Glutamatergic neuron (in vitro differentiated cells): ENCODE measurements at regions not wholly inside any gene's neighbourhood (a gene's known extent, or its start where the extent isn't known, plus 50 kb on each side); places are given as distances from the start of the nearest gene placed in this dataset.

ENCODE experiments used
- DNase-seq: peaks from one replicate; pipeline ENCODE4 v3.0.0; 2022
- H3K27ac Mint-ChIP-seq: one replicate; pipeline ENCODE4 v1.8.0; 2020; ENCODE audit warnings: mild to moderate bottlenecking, mixed read lengths, inconsistent platforms; ENCODE audit not compliant: unreplicated experiment
- H3K27me3 Mint-ChIP-seq: one replicate; pipeline ENCODE4 v1.8.0; 2020; ENCODE audit warnings: mild to moderate bottlenecking, moderate library complexity, mixed read lengths, inconsistent platforms; ENCODE audit not compliant: unreplicated experiment
- H3K36me3 Mint-ChIP-seq: one replicate; pipeline ENCODE4 v1.8.0; 2020; ENCODE audit warnings: mild to moderate bottlenecking, mixed read lengths, inconsistent platforms; ENCODE audit not compliant: unreplicated experiment
- H3K4me1 Mint-ChIP-seq: one replicate; pipeline ENCODE4 v1.8.0; 2020; ENCODE audit warnings: mild to moderate bottlenecking, low read depth, mixed read lengths, inconsistent platforms; ENCODE audit not compliant: unreplicated experiment
- H3K4me3 Mint-ChIP-seq: one replicate; pipeline ENCODE4 v1.8.0; 2020; ENCODE audit warnings: mild to moderate bottlenecking, mixed read lengths, inconsistent platforms; ENCODE audit not compliant: unreplicated experiment
- H3K9me3 Mint-ChIP-seq: one replicate; pipeline ENCODE4 v1.8.0; 2020; ENCODE audit warnings: mild to moderate bottlenecking, moderate library complexity, mixed read lengths, inconsistent platforms; ENCODE audit not compliant: unreplicated experiment
- CTCF ChIP-seq: fragments of 200-600 bp; sonication (generic); IDR thresholded peaks from one replicate; pipeline ENCODE4 v1.5.0; 2021; ENCODE audit not compliant: partially characterized antibody, unreplicated experiment

DNA sequence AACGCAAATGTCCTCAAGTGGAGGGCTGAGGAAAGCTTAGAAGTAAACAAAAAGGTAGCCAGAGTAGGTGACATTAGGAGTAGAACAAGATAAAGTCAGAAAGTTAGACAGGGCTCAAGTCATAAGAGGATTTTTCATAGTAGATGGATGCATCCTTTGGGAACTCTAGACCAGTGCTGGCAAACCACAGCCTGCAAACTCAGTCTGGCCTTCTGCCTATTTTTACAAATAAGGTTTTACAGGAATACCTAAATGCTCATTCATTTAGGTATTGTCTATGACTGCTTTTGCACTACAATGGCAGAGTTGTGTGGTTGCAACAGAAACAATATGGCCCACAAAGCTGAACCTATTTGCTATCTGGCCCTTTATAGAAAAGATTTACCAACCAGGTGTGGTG, 116.0 kb upstream of the HMHB1 start:
- Mint-ChIP-seq H3K9me3 (no peaks in the 10 kb centered on the region), H3K4me3 (no peak overlapping the region), H3K27me3 (no peaks in the 10 kb centered on the region), H3K27ac (no peak overlapping the region), H3K4me1 (no peaks in the 10 kb centered on the region), H3K36me3 (peaks cover 8% of the 10 kb centered on the region)
- no peak for TF ChIP-seq CTCF
- no peak for DNase-seq

GRCh38 chr5:143695244-143695864, 116.6 kb upstream of the HMHB1 start:
- Mint-ChIP-seq H3K4me1 (no peaks in the 10 kb centered on the region), H3K27ac (no peak overlapping the region), H3K4me3 (no peak overlapping the region), H3K9me3 (no peaks in the 10 kb centered on the region), H3K27me3 (no peaks in the 10 kb centered on the region), H3K36me3 (peaks cover 13% of the 10 kb centered on the region)
- no peak for TF ChIP-seq CTCF
- DNase-seq: no peak

DNA sequence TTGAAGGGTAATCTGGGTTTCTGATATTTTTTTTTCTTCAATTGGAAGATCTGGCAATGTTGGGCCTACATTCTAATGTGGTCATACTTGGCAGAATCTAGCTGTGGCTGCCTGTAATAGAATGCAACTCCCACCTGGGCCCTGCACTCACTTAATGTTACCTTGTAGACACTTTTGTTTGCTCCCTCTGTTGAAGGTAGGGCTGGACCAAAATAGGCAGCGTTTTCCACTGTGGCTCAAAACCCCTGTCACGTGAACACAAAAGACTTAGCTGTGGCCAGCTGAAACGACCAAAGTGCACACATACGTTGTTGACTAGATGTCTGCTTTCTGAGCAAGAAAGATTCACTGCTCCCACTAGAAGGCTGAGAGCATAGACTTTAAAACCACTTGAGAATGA, 117.6 kb upstream of the HMHB1 start:
- Mint-ChIP-seq H3K36me3 (peaks cover 21% of the 10 kb centered on the region), H3K4me3 (no peak overlapping the region), H3K9me3 (no peaks in the 10 kb centered on the region), H3K27ac (no peak overlapping the region), H3K4me1 (no peaks in the 10 kb centered on the region), H3K27me3 (no peaks in the 10 kb centered on the region)
- TF ChIP-seq CTCF: no peak
- DNase-seq: no peak

DNA sequence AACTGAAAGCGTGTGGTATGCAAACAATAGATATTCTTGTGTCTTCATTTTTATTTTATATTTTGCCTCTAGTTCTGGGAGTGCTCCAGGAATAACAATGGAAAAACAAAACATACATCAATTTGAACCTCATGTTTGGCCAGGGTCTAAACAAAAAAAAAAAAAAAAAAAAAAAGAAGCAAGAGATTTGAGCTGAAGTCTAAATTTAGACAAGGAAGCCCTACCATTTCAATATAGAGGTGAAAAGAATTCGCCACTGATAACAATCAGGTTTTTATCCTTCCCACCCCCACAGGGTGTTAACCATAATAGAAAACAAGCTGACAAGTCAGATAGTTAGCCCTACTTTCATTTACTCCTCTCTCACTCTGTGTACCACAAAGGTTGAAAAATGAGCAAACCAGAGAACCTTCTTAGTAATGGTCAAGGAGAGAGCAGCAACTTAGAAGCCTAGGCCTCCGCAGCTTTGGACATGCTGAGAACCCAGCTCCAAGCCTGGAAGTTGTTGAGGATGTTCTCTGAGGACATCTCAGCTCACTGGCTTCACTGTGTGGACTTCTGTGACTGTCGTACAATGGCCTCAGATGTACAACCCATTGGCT, 118.2 kb upstream of the HMHB1 start:
- H3K27ac Mint-ChIP-seq: no peak overlapping the region
- H3K4me3 Mint-ChIP-seq: no peak overlapping the region
- DNase-seq: no peak
- TF ChIP-seq CTCF: no peak
- H3K27me3 Mint-ChIP-seq: no peaks in the 10 kb centered on the region
- no peaks in the 10 kb centered on the region for H3K9me3 Mint-ChIP-seq
- H3K4me1 Mint-ChIP-seq: no peaks in the 10 kb centered on the region
- peaks cover 21% of the 10 kb centered on the region for H3K36me3 Mint-ChIP-seq

- H3K4me1 Mint-ChIP-seq: no peaks in the 10 kb centered on the region
- H3K9me3 Mint-ChIP-seq: no peaks in the 10 kb centered on the region
- no peak for TF ChIP-seq CTCF
- H3K4me3 Mint-ChIP-seq: no peak overlapping the region
- no peak overlapping the region for H3K27ac Mint-ChIP-seq
- H3K27me3 Mint-ChIP-seq: no peaks in the 10 kb centered on the region
- DNase-seq: no peak
- peaks cover 21% of the 10 kb centered on the region for H3K36me3 Mint-ChIP-seq
These were observed 119.6 kb upstream of the HMHB1 start for GRCh38 chr5:143692342-143692741.
